Inflammatory macrophage treated with lipopolysaccharide for 4 hours (primary cell): ENCODE measurements at regions not wholly inside any gene's neighbourhood (a gene's known extent, or its start where the extent isn't known, plus 50 kb on each side); places are given as distances from the start of the nearest gene placed in this dataset.

ENCODE experiments used
- DNase-seq: peaks from one replicate; pipeline ENCODE4 v3.0.0-alpha.2; 2020

- no peak for DNase-seq
Measured at GRCh38 chr12:125687820-125688219, 622.6 kb downstream of the AACS start.

GRCh38 chr12:125688223-125688622, 623.0 kb downstream of the AACS start:
- DNase-seq: no peak

- no peak for DNase-seq
Measured at GRCh38 chr12:125688881-125689280, 623.6 kb downstream of the AACS start.

- DNase-seq: no peak
Measured at GRCh38 chr12:125689576-125690410, 624.6 kb downstream of the AACS start.

- DNase-seq: no peak
Measured at GRCh38 chr12:125690841-125691240, 625.6 kb downstream of the AACS start.

- DNase-seq: no peak
Measured at GRCh38 chr12:125696054-125696453, 630.8 kb downstream of the AACS start.

GRCh38 chr12:125704803-125705202, 639.6 kb downstream of the AACS start:
- no peak for DNase-seq

- DNase-seq: no peak
Measured at GRCh38 chr12:125720961-125721360, 655.7 kb downstream of the AACS start.

GRCh38 chr12:125734137-125734536, 668.9 kb downstream of the AACS start:
- no peak for DNase-seq

- DNase-seq: no peak
Measured at GRCh38 chr12:125738211-125738610, 673.0 kb downstream of the AACS start.

GRCh38 chr12:125742413-125742812, 677.2 kb downstream of the AACS start:
- DNase-seq: no peak

GRCh38 chr12:125744201-125744600, 679.0 kb downstream of the AACS start:
- no peak for DNase-seq

- no peak for DNase-seq
Measured at GRCh38 chr12:125755512-125755911, 690.3 kb downstream of the AACS start.

- no peak for DNase-seq
Measured at GRCh38 chr12:125766091-125766490, 700.9 kb downstream of the AACS start.

- no peak for DNase-seq
Measured at GRCh38 chr12:125772403-125772802, 707.2 kb downstream of the AACS start.

- peak; percentile 35 for DNase-seq
Measured at GRCh38 chr12:125773033-125773640, 707.9 kb downstream of the AACS start.

- no peak for DNase-seq
Measured at GRCh38 chr12:125775507-125775906, 710.3 kb downstream of the AACS start.

- no peak for DNase-seq
Measured at GRCh38 chr12:125776212-125776611, 711.0 kb downstream of the AACS start.

GRCh38 chr12:125786143-125786542, 720.9 kb downstream of the AACS start:
- DNase-seq: no peak

- DNase-seq: no peak
Measured at GRCh38 chr12:125794401-125794800, 729.2 kb downstream of the AACS start.

GRCh38 chr12:125797421-125798175, 732.4 kb downstream of the AACS start:
- DNase-seq: no peak

- DNase-seq: no peak
Measured at GRCh38 chr12:125804660-125805059, 739.4 kb downstream of the AACS start.

GRCh38 chr12:125824276-125824675, 759.0 kb downstream of the AACS start:
- no peak for DNase-seq

GRCh38 chr12:125835852-125836251, 770.6 kb downstream of the AACS start:
- no peak for DNase-seq
